Body of pancreas (tissue), 4 donors: ENCODE measurements at regions not wholly inside any gene's neighbourhood (a gene's known extent, or its start where the extent isn't known, plus 50 kb on each side); places are given as distances from the start of the nearest gene placed in this dataset.

Experiments used
- POLR2A ChIP-seq, 3 donors: fragments of 450-650 bp; IDR thresholded peaks; one replicate each; pipeline ENCODE4 v1.6.1; 2016; ENCODE audit warnings: antibody characterized with exemption in 3 of 3, mild to moderate bottlenecking in 2 of 3
- TF ChIP-seq, protein P1 (sequence below), 7 experiments: fragments of 450-650 bp in 4 of 7; fragments of 200-600 bp in 3 of 7; sonication (generic) in 3 of 7; IDR thresholded peaks; one replicate each; pipeline ENCODE4 v1.5.1; 2016 to 2019; ENCODE audit warnings: antibody characterized with exemption in 7 of 7

DNA sequence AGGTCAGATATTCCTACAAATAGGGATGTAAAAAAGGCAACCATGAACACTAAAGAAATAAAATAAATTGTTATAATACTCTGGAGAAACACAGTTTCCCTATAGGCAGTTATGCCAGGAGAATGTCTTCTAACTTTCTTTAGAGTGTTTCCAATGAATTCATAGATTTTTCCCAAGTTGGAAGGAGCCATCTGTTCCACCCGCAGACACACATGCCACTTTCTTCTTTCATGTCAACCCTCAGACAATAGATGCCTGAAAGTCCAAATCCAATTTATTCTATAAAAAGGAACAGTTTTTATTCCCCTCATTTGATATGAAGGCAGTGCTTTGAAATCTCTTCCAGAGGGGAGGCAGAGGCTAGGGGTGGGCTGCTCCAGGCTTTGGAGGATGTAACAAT lies 418.1 kb downstream of the ACTL7B start:
- no peak for TF ChIP-seq POLR2A (IDR thresholded peaks at IDR 0.05)
- TF ChIP-seq, protein P1, sequence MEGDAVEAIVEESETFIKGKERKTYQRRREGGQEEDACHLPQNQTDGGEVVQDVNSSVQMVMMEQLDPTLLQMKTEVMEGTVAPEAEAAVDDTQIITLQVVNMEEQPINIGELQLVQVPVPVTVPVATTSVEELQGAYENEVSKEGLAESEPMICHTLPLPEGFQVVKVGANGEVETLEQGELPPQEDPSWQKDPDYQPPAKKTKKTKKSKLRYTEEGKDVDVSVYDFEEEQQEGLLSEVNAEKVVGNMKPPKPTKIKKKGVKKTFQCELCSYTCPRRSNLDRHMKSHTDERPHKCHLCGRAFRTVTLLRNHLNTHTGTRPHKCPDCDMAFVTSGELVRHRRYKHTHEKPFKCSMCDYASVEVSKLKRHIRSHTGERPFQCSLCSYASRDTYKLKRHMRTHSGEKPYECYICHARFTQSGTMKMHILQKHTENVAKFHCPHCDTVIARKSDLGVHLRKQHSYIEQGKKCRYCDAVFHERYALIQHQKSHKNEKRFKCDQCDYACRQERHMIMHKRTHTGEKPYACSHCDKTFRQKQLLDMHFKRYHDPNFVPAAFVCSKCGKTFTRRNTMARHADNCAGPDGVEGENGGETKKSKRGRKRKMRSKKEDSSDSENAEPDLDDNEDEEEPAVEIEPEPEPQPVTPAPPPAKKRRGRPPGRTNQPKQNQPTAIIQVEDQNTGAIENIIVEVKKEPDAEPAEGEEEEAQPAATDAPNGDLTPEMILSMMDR (IDR thresholded peaks at IDR 0.05) = no peak
